HG03469 (cell line): ENCODE measurements at regions not wholly inside any gene's neighbourhood (a gene's known extent, or its start where the extent isn't known, plus 50 kb on each side); places are given as distances from the start of the nearest gene placed in this dataset.
A peak's percentile ranks its signal among the peaks of the same experiment; 100 is the strongest.
"Not testable (repeated sequence)": the region's sequence is repeated elsewhere in the genome, so short reads cannot be mapped to it uniquely, and the experiment has no call there.

Source experiments
- ATAC-seq: cut with Tn5 transposase; IDR thresholded peaks from one replicate; pipeline ENCODE4 v1.9.1; 2021; ENCODE audit warnings: mild to moderate bottlenecking, moderate library complexity, moderate number of reproducible peaks; ENCODE audit not compliant: unreplicated experiment

DNA sequence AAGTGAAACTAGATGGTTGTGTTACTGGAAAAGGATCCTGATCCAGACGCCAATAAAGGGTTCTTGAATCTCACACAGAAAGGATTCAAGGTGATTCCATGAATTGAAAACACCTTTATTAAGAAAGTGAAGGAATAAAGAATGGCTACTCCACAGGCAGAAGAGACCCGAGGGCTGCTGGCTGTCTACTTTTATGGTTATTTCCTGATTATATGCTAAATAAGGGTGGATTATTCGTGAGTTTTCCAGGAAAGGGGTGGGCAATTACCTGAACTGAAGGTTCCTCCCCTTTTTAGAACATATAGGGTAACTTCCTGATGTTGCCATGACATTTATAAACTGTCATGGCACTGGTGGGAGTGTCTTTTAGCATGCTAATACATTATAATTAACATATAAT lies 50.9 kb upstream of the WARS2 start:
- no peak for ATAC-seq

GRCh38 chr1:119204197-119204960 lies 63.9 kb upstream of the WARS2 start:
- no peak for ATAC-seq

GRCh38 chr1:119204961-119205357 lies 64.5 kb upstream of the WARS2 start:
- no peak for ATAC-seq

GRCh38 chr1:119209061-119209460 lies 68.6 kb upstream of the WARS2 start:
- no peak for ATAC-seq

- no peak for ATAC-seq
Measured at GRCh38 chr1:119209596-119210295, 69.3 kb upstream of the WARS2 start.

DNA sequence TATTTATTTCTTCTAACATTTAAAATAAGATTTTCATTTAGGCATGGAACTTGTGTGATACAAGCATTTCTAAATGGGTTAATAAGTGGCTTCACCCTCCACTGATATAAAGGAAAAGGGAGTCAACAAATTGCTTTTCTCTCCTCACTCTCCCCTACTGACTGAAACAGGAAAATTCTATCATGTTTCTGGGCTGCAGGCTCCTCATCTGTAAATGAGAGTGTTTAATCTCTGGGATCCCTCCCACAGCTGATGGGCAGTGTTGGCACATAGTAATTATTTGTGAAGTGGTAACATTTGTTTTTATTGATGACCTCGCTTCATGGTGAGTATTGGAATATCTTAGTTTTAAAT lies 69.8 kb upstream of the WARS2 start:
- ATAC-seq = no peak

- not testable (repeated sequence) for ATAC-seq
Measured at GRCh38 chr1:119213213-119213612, 72.8 kb upstream of the WARS2 start.

DNA sequence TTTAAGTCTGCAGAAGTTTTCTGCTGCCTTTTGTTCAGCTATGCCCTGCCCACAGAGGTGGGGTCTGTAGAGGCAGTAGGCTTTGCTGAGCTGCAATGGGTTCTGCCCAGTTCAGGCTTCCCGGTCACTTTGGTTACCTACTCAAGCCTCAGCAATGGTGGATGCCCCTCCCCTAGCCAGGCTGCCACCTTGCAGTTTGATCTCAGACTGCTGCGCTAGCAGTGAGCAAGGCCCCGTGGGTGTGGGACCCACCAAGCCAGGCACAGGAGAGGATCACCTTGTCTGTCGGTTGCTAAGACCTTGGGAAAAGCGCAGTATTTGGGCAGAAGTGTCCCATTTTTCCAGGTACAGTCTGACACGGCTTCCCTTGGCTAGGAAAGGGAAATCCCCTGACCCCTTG lies 74.5 kb upstream of the WARS2 start:
- not testable (repeated sequence) for ATAC-seq

DNA sequence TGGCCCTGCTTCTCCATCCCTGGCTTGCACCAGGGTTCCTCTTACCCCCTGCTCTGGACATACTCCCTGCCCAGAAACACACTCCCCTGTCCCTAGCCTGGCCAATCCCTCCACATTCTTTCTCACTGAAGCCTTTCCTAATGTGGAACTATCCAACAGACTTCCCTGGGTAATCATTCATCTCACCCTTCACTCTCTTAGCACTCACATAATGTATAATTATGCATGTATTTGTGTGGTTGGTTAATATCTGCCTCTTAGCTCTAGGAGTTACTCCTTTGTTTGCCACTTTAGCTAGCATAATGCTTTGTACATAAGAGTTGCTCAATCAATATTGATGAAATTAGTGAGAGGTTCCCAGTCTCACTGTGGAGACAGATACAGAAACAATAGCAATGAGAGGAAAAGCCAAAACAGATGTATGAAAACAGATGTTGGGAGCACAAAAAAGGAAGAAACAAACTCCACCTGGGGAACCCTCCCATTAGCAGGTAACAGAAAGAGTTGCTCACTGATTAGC lies 76.9 kb upstream of the WARS2 start:
- no peak for ATAC-seq

- ATAC-seq = no peak
Measured at GRCh38 chr1:119219711-119220110, 79.3 kb upstream of the WARS2 start.

DNA sequence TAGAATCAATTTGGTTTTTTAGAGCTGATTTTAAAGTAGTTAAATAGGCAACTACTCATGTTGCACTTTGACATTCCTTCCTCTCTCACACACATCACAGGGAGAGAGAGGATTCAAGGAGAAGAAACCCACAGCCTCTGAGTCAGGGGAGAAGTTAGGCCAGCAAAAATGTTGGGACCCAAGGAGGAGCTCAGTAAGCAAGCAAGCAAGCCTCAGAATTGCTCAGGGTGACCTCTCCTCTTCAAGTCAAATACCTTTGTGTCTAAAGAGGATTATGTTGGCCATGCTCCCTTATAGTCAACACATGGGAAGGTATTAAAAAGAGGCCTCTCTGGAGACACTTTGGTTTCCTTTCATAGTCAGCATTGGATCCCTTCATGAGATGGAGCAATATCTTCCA lies 80.5 kb upstream of the WARS2 start:
- ATAC-seq = no peak

- peak; percentile 67 for ATAC-seq
Measured at GRCh38 chr1:119222271-119222670, 81.8 kb upstream of the WARS2 start.

- ATAC-seq = no peak
Measured at GRCh38 chr1:119225265-119225664, 84.8 kb upstream of the WARS2 start.

- no peak for ATAC-seq
Measured at GRCh38 chr1:119225831-119226230, 85.4 kb upstream of the WARS2 start.

- ATAC-seq = no peak
Measured at GRCh38 chr1:119226321-119226720, 85.9 kb upstream of the WARS2 start.

GRCh38 chr1:119226913-119227312 lies 86.5 kb upstream of the WARS2 start:
- no peak for ATAC-seq

DNA sequence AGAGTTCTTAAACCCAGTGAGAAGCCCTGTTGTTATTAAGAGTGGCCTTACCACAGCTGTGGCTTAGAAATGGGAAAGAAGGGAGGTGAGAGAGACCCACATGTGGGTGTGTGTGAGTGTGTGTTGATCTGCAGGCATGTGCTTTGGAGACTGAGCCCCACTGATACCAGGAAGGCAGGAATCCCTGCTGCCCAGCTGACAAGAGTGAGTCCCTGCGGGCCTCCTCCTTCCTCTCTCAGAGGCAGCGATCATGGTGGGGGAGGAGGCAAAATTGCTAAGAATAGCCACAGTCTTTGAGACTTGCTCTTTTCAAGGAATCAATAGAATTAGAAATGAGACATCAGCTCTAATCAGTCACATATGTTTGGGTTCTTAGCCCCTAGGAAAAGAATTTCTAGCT lies 87.0 kb upstream of the WARS2 start:
- ATAC-seq = no peak

- ATAC-seq = no peak
Measured at GRCh38 chr1:119228335-119229080, 88.1 kb upstream of the WARS2 start.

- ATAC-seq = no peak
Measured at GRCh38 chr1:119235120-119235519, 94.7 kb upstream of the WARS2 start.

GRCh38 chr1:119245881-119246280 lies 105.4 kb upstream of the WARS2 start:
- no peak for ATAC-seq

DNA sequence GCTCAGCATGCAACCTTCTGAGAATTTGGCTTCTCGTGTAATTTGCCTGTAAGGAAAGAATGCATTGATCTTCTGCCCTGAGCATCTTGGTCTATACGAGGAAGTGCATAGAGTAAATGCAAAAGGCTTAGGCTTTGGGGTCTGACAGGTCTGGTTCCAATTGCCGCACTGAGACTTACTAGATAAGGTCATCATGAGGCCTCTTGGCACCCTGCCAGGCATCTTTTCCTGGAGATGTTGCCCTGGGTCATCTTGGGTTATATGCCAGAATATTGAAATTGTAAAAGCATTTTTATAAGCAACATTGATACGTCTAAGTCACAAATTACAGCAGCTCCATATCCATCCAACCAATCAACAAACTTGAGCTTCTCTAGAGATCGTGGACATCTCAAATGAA lies 108.8 kb upstream of the WARS2 start:
- no peak for ATAC-seq

- ATAC-seq = no peak
Measured at GRCh38 chr1:119250299-119250698, 109.8 kb upstream of the WARS2 start.
